B cell (primary cell): ENCODE measurements at regions not wholly inside any gene's neighbourhood (a gene's known extent, or its start where the extent isn't known, plus 50 kb on each side); places are given as distances from the start of the nearest gene placed in this dataset.

Source experiments
- ATAC-seq: fragments of 200-7000 bp; cut with Tn5 transposase; one replicate; pipeline ENCODE4 v1.10.0; 2021; ENCODE audit warnings: low read depth, mild to moderate bottlenecking, moderate number of reproducible peaks, moderate library complexity
- CTCF ChIA-PET: fragments of 350-600 bp; sonication (Branson Sonifier 250); formaldehyde crosslinking; loops from one replicate; lab custom pipeline; 2021; ENCODE audit warnings: antibody characterized with exemption, inconsistent platforms; lab: Charles Lee
- POLR2A ChIA-PET: fragments of 350-600 bp; sonication (Branson Sonifier 250); formaldehyde crosslinking; loops from one replicate; lab custom pipeline; 2021; ENCODE audit warnings: antibody characterized with exemption; lab: Charles Lee
- DNase-seq: peaks from one replicate; pipeline ENCODE4 v3.0.0; 2013
- H2AFZ ChIP-seq: 2 replicates; pipeline ENCODE4 v1.6.1; 2012; ENCODE audit warnings: mild to moderate bottlenecking, low read depth, low read length; ENCODE audit not compliant: insufficient read depth, poor library complexity, severe bottlenecking
- H3K27ac ChIP-seq, 2 donors: 1 replicate in 1 of 2; 2 replicates in 1 of 2; pipeline ENCODE4 v1.5.1; 2012 to 2013; ENCODE audit warnings: low read length in 2 of 2, mild to moderate bottlenecking in 2 of 2, moderate library complexity in 1 of 2
- H3K27me3 ChIP-seq, 4 experiments: fragments of 200-600 bp in 1 of 4; sonication (generic) in 1 of 4; replicated peaks in 1 of 4; 1 replicate in 2 of 4; 2 replicates in 2 of 4; pipeline versions ENCODE4 v1.6.1 to v1.7.0; 2013 to 2016; ENCODE audit warnings: low read length in 3 of 4, mild to moderate bottlenecking in 2 of 4, mixed read lengths in 1 of 4, moderate library complexity in 1 of 4; ENCODE audit not compliant: insufficient read depth in 4 of 4, control insufficient read depth in 3 of 4; ENCODE audit errors: control extremely low read depth in 1 of 4
- H3K36me3 ChIP-seq, 2 experiments: replicated peaks in 1 of 2; 1 replicate in 1 of 2; 2 replicates in 1 of 2; pipeline versions ENCODE4 v1.6.1 to v1.7.1; 2013; ENCODE audit warnings: low read length in 1 of 2; ENCODE audit not compliant: insufficient read depth in 2 of 2, control insufficient read depth in 1 of 2; ENCODE audit errors: control extremely low read depth in 1 of 2, extremely low read depth in 1 of 2
- H3K4me1 ChIP-seq, 2 donors: fragments of 200-600 bp in 1 of 2; sonication (generic) in 1 of 2; 1 replicate in 1 of 2; 2 replicates in 1 of 2; pipeline versions ENCODE4 v1.5.1 to v1.6.1; 2013 to 2017; ENCODE audit warnings: low read length in 2 of 2; ENCODE audit not compliant: control insufficient read depth in 2 of 2, insufficient read depth in 2 of 2
- H3K4me2 ChIP-seq: replicated peaks from 2 replicates; pipeline ENCODE3; 2012; ENCODE audit warnings: mild to moderate bottlenecking, low read depth, low read length; ENCODE audit not compliant: poor library complexity, severe bottlenecking
- H3K4me3 ChIP-seq, 5 experiments: fragments of 200-600 bp in 1 of 5; sonication (generic) in 1 of 5; 1 replicate in 3 of 5; 2 replicates in 2 of 5; pipeline versions ENCODE4 v1.5.1 to v1.7.0; 2011 to 2016; ENCODE audit warnings: low read length in 4 of 5, mild to moderate bottlenecking in 4 of 5, low read depth in 2 of 5, control low read depth in 1 of 5, moderate library complexity in 1 of 5; ENCODE audit not compliant: insufficient read depth in 1 of 5; ENCODE audit errors: control extremely low read depth in 1 of 5, extremely low read depth in 1 of 5
- H3K79me2 ChIP-seq: fragments of 200-600 bp; sonication (generic); one replicate; pipeline ENCODE4 v1.6.0; 2016; ENCODE audit warnings: low read length; ENCODE audit not compliant: control insufficient read depth, insufficient read depth
- H3K9ac ChIP-seq: fragments of 200-600 bp; sonication (generic); 2 replicates; pipeline ENCODE4 v1.6.1; 2017; ENCODE audit warnings: mild to moderate bottlenecking, low read length, moderate library complexity
- H3K9me3 ChIP-seq, 3 donors: one replicate each; pipeline versions ENCODE4 v1.6.1 to v1.7.1; 2013; ENCODE audit warnings: low read length in 2 of 3; ENCODE audit not compliant: control insufficient read depth in 2 of 3, insufficient read depth in 1 of 3; ENCODE audit errors: control extremely low read depth in 1 of 3
- H4K20me1 ChIP-seq: 2 replicates; pipeline ENCODE4 v1.6.0; 2012; ENCODE audit warnings: mild to moderate bottlenecking, low read length; ENCODE audit not compliant: insufficient read depth, control insufficient read depth, poor library complexity, severe bottlenecking
- H3K27ac Mint-ChIP-seq: one replicate; pipeline ENCODE4 v1.8.0; 2021; ENCODE audit warnings: mixed read lengths
- H3K27me3 Mint-ChIP-seq: one replicate; pipeline ENCODE4 v1.8.0; 2021; ENCODE audit warnings: mixed read lengths
- H3K4me1 Mint-ChIP-seq: one replicate; pipeline ENCODE4 v1.8.0; 2021; ENCODE audit warnings: mixed read lengths
- H3K4me3 Mint-ChIP-seq: one replicate; pipeline ENCODE4 v1.8.0; 2021; ENCODE audit warnings: mixed read lengths
- H3K9me3 Mint-ChIP-seq: one replicate; pipeline ENCODE4 v1.8.0; 2022; ENCODE audit warnings: mixed read lengths; ENCODE audit not compliant: insufficient read depth
- EZH2 ChIP-seq: IDR thresholded peaks from 2 replicates; pipeline ENCODE4 v1.6.1; 2012; ENCODE audit warnings: borderline replicate concordance, low read depth, mild to moderate bottlenecking, moderate library complexity, low read length; ENCODE audit not compliant: insufficient read depth, poor library complexity, severe bottlenecking
- WGBS: methylation state at CpG from one replicate; pipeline ENCODE4 v1.1.5; 2013; ENCODE audit warnings: missing lambda C conversion rate; ENCODE audit not compliant: insufficient coverage; 5-methylcytosine and 5-hydroxymethylcytosine counted together
- intact Hi-C: fragments of 100-400 bp; cut with micrococcal nuclease; formaldehyde crosslinking; loops from one replicate; pipeline ENCODE4 v1.10.0; 2022
- TF ChIP-seq, protein P1 (sequence below): fragments of 200-600 bp; IDR thresholded peaks from one replicate; pipeline ENCODE4 v1.8.0; 2022; ENCODE audit warnings: antibody characterized with exemption, mild to moderate bottlenecking

DNA sequence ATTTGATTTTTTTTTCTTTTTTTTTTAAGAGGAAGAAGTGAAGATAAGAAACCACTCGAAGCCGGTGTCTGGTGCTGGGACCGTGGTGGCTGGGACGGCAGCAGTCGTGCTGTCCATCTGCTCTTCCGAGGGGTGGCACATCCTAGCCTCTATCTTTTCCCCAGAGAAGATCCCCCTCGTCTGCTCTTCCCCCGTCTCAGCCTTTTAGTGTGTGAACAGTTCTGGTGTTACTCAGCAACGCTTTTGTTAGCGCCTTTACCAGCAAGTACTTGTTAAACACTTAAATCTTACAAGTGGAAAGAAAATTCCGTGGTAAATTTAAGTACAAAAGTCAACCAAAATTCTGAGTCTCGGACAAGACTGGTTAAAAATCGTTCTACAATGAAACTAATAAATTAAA, 90.1 kb downstream of the RSPH3 start:
- H3K27ac ChIP-seq: peak overlapping the region; percentile 88 to 93
- WGBS: no CpG with 5 or more reads among the region's 13 CpGs
- peaks cover 14% of the 10 kb centered on the region for H3K9me3 Mint-ChIP-seq
- H3K27me3 ChIP-seq: no peaks in the 10 kb centered on the region
- H3K4me3 ChIP-seq: peak overlapping the region in 2 of 5 experiments; percentile 13 to 66
- intact Hi-C loops: loop anchor here (1.0 to 5.0 kb wide), 3 partner anchors 40 to 91 kb away; partner anchors contain the start of gene EZR
- no peaks in the 10 kb centered on the region for H3K36me3 ChIP-seq
- peaks cover 28 to 41% of the 10 kb centered on the region in 2 donors for H3K4me1 ChIP-seq
- H3K9me3 ChIP-seq: peaks cover 3 to 17% (median 8%) of the 10 kb centered on the region in 3 donors
- no peak for TF ChIP-seq EZH2
- TF ChIP-seq, protein P1, sequence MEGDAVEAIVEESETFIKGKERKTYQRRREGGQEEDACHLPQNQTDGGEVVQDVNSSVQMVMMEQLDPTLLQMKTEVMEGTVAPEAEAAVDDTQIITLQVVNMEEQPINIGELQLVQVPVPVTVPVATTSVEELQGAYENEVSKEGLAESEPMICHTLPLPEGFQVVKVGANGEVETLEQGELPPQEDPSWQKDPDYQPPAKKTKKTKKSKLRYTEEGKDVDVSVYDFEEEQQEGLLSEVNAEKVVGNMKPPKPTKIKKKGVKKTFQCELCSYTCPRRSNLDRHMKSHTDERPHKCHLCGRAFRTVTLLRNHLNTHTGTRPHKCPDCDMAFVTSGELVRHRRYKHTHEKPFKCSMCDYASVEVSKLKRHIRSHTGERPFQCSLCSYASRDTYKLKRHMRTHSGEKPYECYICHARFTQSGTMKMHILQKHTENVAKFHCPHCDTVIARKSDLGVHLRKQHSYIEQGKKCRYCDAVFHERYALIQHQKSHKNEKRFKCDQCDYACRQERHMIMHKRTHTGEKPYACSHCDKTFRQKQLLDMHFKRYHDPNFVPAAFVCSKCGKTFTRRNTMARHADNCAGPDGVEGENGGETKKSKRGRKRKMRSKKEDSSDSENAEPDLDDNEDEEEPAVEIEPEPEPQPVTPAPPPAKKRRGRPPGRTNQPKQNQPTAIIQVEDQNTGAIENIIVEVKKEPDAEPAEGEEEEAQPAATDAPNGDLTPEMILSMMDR: no peak
- peaks cover 49% of the 10 kb centered on the region for H3K4me1 Mint-ChIP-seq
- peak overlapping the region; percentile 98 for H3K27ac Mint-ChIP-seq
- peak overlapping the region; percentile 66 for H3K9ac ChIP-seq
- no peaks in the 10 kb centered on the region for H3K27me3 Mint-ChIP-seq
- peaks cover 5% of the 10 kb centered on the region for H3K79me2 ChIP-seq
- peak; percentile 36 for DNase-seq
- no peak for ATAC-seq
- ChIA-PET CTCF (interaction anchor here (0.7 to 3.0 kb wide), 6 partner anchors 19 to 180 kb away, joined by 3 to 24 read pairs (median 4); no protein-coding TSS in a partner anchor), POLR2A (interaction anchor here (0.6 to 2.1 kb wide), 5 partner anchors 44 to 183 kb away, joined by 3 to 15 read pairs (median 4); partner anchors contain the start of gene EZR)
- peak overlapping the region; percentile 77 for H3K4me2 ChIP-seq
- H4K20me1 ChIP-seq: no peaks in the 10 kb centered on the region
- H2AFZ ChIP-seq: peak overlapping the region; percentile 67
- peak overlapping the region; percentile 84 for H3K4me3 Mint-ChIP-seq

- WGBS: no CpG with 5 or more reads among the region's 1 CpG
- ChIA-PET CTCF (interaction anchor here (1.1 to 1.8 kb wide), 4 partner anchors 39 to 97 kb away, joined by 3 to 5 read pairs (median 4); no protein-coding TSS in a partner anchor), POLR2A (interaction anchor here (0.6 to 0.7 kb wide), 3 partner anchors 45 to 151 kb away, joined by 3 to 10 read pairs (median 5); no protein-coding TSS in a partner anchor)
- Mint-ChIP-seq H3K4me1 (peaks cover 41% of the 10 kb centered on the region), H3K27ac (peak overlapping the region; percentile 53), H3K4me3 (peak overlapping the region; percentile 47), H3K27me3 (no peaks in the 10 kb centered on the region), H3K9me3 (peaks cover 14% of the 10 kb centered on the region)
- no peak overlapping the region for H3K4me3 ChIP-seq
- no peak overlapping the region for H3K4me2 ChIP-seq
- ATAC-seq (no peak), DNase-seq (no peak)
- intact Hi-C loops: no loop called here
- peaks cover 3% of the 10 kb centered on the region for H3K79me2 ChIP-seq
- H3K9ac ChIP-seq: no peak overlapping the region
- H3K9me3 ChIP-seq: peaks cover 3 to 22% (median 8%) of the 10 kb centered on the region in 3 donors
- no peaks in the 10 kb centered on the region for H3K36me3 ChIP-seq
- TF ChIP-seq EZH2: no peak
- TF ChIP-seq, protein P1: no peak
- peaks cover 28 to 38% of the 10 kb centered on the region in 2 donors for H3K4me1 ChIP-seq
- no peaks in the 10 kb centered on the region for H4K20me1 ChIP-seq
- no peak overlapping the region for H3K27ac ChIP-seq
- H2AFZ ChIP-seq: no peak overlapping the region
- H3K27me3 ChIP-seq: no peaks in the 10 kb centered on the region
Measured at GRCh38 chr6:158908606-158909005, 89.4 kb upstream of the EZR start.
